GM20000 (cell line): ENCODE measurements at regions not wholly inside any gene's neighbourhood (a gene's known extent, or its start where the extent isn't known, plus 50 kb on each side); places are given as distances from the start of the nearest gene placed in this dataset.

Source experiments
- DNase-seq: peaks from one replicate; pipeline ENCODE4 v3.0.0; 2012; ENCODE audit warnings: low spot score
- CTCF ChIP-seq: IDR thresholded peaks from 2 replicates; pipeline ENCODE4 v1.5.1; 2012; ENCODE audit warnings: mild to moderate bottlenecking, control low read depth; ENCODE audit errors: extremely low read depth, missing control alignments

- DNase-seq: no peak
- no peak for TF ChIP-seq CTCF
These were observed 434.4 kb upstream of the TSHZ3 start for GRCh38 chr19:31783592-31783991.

- TF ChIP-seq CTCF: no peak
- no peak for DNase-seq
These were observed 435.4 kb upstream of the TSHZ3 start for GRCh38 chr19:31784671-31785101.

- TF ChIP-seq CTCF: no peak
- DNase-seq: no peak
These were observed 452.4 kb upstream of the TSHZ3 start for GRCh38 chr19:31801611-31802010.

GRCh38 chr19:31803835-31804446, 454.7 kb upstream of the TSHZ3 start:
- no peak for DNase-seq
- TF ChIP-seq CTCF: no peak

GRCh38 chr19:31804668-31805067, 455.4 kb upstream of the TSHZ3 start:
- TF ChIP-seq CTCF: no peak
- no peak for DNase-seq

- no peak for TF ChIP-seq CTCF
- no peak for DNase-seq
These were observed 461.4 kb upstream of the TSHZ3 start for GRCh38 chr19:31810536-31811109.

- TF ChIP-seq CTCF: no peak
These were observed 468.9 kb upstream of the TSHZ3 start for GRCh38 chr19:31817971-31818797.

More at GRCh38 chr19:31817971-31818797, 468.9 kb upstream of the TSHZ3 start:
- DNase-seq: no peak
